GM21381 (cell line): ENCODE measurements at regions not wholly inside any gene's neighbourhood (a gene's known extent, or its start where the extent isn't known, plus 50 kb on each side); places are given as distances from the start of the nearest gene placed in this dataset.
A peak's percentile ranks its signal among the peaks of the same experiment; 100 is the strongest.

Experiments used
- ATAC-seq: cut with Tn5 transposase; IDR thresholded peaks from one replicate; pipeline ENCODE4 v1.9.1; 2021; ENCODE audit warnings: mild to moderate bottlenecking, moderate library complexity; ENCODE audit not compliant: unreplicated experiment

DNA sequence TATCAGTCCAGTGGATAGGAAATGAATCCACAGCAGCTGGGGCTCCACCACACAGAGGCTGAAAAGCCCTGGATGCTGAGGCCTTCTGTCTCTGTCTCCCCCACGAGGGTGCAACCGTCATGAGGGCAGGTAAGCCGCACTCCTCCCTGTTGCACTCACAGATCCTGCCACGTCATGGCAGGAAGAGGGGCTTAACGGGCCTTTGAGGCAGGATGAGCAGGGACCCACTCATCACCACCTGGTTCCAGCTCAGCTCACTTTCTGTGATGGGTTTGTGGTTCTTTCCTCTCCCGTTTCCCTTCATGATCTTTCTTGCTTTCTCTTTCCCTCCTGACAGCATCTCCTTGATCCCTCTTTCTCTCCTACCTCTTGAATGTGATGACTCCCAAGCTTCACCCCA lies 575.2 kb downstream of the CCDC171 start:
- no peak for ATAC-seq

DNA sequence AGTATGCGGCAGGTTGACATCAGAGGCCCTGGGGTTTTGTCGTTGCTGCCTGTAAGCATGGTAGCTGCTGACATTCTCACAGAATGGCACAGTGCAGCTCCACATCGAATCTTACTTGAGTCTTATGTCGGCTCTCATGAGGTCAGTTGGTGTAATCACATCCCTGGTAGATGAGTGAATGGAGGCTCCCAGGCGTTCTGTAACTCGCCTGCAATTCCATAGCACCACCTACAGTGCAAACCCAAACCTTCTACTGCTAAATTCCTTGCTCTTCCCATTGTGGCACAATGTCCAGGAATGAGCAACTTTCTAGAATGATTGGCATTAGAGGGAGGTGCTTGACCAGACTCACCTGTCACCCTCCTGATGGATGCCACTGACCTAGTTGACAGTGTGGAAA lies 578.4 kb downstream of the CCDC171 start:
- no peak for ATAC-seq

GRCh38 chr9:16132513-16132912 lies 579.7 kb downstream of the CCDC171 start:
- ATAC-seq, result no peak

GRCh38 chr9:16133032-16133431 lies 580.2 kb downstream of the CCDC171 start:
- no peak for ATAC-seq

GRCh38 chr9:16133556-16134227 lies 580.8 kb downstream of the CCDC171 start:
- ATAC-seq, result peak; percentile 90

DNA sequence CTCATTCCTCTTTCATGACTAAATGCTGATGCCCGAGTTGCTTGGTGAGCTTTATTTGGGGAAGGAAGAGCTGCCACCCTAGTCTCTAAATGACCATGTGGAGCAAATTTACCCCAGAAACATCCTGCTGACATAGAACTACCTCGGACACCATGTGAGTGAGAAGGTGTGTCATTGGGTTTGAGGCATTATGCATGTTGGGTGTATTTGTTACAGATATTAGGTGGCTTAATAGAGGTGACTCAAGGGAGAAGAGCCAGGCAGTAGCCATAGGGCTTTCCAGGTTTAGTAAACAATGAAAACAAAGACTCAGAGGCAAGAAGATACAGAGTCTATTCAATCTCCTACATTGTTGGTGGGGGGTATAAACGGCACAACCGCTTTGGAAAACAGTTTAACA lies 581.5 kb downstream of the CCDC171 start:
- ATAC-seq, result no peak

- no peak for ATAC-seq
Observed at GRCh38 chr9:16135968-16136367, 583.1 kb downstream of the CCDC171 start.

GRCh38 chr9:16136451-16136850 lies 583.6 kb downstream of the CCDC171 start:
- no peak for ATAC-seq

- ATAC-seq, result no peak
Observed at GRCh38 chr9:16136961-16137360, 584.1 kb downstream of the CCDC171 start.

DNA sequence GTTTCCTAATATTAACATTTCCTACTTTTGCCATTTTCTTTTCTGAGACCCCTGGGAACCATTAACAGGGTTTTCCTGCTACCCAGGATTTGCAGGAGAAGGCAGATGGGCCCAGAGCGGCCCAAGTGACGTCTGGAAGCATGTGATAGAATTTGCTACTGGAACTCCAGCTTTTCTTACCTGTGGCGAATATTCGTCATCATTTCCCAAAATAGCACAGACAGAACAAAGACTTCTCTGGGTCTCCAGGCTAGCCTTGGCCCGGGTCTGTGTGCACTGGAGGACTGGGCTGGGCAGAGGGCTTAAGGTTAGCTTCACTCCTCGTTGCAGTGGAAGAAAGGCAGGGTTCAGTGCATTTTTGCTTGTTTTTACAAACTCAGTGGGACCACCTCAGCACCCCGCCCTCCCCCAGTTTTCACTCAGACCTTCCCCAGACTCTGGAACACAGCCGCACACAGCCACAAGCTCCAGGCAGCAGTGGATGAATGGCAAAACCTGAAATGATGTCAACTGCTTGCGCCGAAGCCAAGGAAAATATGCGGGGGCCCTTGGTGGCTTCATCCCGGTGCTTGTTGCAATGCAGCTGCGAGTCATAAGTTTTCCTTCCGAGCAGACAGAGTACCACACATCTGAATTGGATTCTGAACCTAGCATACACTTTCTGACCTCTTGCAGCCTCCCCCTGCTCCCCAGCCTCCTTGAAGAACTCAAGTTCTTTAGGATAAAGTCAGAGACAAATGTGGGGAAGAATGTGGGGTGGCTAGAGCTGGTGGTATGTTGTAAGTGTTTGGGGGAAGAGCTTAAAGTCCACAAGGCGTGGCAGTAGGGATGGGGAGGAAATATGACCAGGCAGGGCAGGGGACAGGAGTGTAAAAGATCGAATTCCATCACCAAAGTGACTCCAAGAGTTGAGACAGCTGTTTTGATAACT lies 586.0 kb downstream of the CCDC171 start:
- ATAC-seq, result no peak

GRCh38 chr9:16139774-16140173 lies 586.9 kb downstream of the CCDC171 start:
- no peak for ATAC-seq

- ATAC-seq, result no peak
Observed at GRCh38 chr9:16143310-16143709, 590.5 kb downstream of the CCDC171 start.

DNA sequence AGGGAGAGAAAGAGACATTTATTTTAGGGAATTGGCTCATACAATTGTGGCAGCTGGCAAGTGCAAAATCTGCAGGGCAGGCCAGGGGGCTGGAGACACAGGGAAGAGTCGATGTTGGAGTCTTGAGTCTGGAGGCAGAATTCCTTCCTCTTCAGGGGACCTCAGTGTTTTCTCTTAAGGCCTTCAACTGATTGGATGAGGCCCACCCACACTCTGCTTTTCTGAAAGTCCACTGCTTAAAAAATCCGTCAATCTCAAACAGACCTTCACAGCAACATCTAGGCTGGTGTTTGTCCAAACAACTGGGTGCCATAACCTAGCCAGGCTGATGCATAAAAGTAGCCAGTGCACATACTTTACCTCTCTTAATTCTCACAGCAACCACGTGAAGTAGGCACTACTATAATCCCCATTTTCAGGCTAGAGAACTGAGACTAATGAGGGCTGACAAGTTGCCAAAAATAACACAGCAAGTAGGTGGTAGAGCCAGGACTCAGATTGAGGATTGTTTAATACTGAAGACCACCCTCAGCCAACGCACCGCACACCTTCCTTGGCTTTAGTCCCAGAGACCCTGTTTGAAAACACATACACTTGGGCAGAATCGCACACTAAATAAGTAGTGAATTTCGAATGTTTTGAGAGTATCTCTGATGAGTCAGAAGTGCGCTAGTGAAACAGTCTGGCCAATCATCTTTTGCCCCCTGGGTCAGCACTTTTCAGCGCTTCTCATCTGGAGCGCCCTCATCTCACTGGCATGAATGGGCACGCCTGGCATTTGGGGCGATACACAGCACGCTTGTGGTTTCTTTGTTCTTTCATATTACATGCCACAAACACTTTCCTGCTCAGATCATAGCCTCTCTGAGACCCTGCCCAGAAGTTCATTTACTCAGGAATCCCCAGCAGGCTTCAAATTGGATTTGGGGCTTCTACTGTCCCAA lies 591.4 kb downstream of the CCDC171 start:
- no peak for ATAC-seq

DNA sequence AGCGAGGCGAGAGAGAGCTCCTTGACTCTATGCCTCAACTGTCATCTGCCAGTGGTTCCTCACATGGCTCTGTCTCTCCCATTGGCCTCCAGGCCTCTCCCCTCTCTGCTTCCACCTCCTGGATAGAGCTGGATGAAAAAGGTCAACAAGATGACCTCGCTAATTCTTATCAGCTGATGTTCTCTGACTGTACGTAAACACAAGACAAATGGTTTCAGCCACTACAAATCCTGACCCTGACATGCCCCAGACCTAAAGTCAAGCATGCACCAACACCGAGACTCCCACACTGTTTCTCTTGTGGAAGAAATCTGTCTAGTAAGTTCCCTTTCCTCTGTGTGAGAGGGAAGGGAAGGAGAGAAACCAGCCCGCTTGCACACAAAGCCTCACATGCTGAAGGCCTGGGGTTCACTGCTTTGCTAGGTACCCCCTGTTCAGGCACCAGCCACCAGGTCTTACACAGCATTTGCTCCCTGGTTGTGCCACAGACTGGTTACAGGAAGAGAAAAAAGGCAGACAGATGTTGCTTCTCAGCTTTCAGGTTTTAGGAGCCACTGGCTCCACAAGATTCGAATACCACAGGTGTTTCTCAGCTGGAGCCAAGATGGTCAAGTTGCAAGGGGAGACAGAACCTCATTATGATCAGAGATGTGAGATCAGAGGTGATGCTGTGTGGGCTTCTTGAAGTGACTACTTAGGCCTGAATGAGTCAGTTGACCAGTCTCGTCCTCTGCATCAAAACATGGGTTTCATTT lies 592.5 kb downstream of the CCDC171 start:
- ATAC-seq, result no peak

DNA sequence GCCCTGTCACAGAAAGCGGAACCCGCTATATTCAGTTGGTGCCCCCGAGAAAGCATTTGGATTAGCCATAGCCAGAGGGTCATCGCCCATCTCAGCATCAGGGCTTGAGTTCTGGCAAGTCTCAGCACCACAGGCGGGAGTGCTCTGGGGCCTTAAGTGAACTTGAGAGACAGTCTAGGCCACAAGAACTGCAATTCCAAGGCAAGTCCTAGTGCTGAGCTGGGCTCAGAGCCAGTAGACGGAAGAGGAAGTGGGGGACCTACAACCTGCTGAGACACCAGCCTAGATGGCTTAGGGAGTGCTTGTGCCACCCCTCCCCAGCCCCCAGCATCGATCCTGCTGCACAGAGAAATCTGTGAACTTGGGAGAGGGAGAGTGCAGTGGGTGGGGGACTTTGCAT lies 594.9 kb downstream of the CCDC171 start:
- no peak for ATAC-seq

DNA sequence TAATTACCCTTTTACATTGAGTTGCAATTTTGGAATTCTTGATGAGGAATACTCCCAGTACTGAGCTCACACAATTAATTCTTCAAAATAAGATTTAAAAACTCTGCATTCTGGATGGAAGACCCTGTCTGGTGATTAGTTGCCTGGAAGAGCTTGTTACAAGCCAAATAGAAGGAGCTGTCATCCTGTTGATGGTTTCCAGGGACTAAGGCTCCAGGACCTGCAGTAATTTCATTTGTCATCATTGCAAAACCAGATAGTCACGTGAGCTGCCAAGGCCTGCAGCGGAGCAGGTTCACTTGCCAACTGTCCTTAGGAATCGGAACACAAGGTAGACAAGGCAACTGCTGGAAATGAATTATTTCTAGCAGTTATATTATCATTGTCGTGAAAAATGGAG lies 597.7 kb downstream of the CCDC171 start:
- no peak for ATAC-seq

GRCh38 chr9:16150938-16151650 lies 598.3 kb downstream of the CCDC171 start:
- ATAC-seq, result no peak

GRCh38 chr9:16152276-16153101 lies 599.6 kb downstream of the CCDC171 start:
- no peak for ATAC-seq

- ATAC-seq, result no peak
Observed at GRCh38 chr9:16153221-16153620, 600.4 kb downstream of the CCDC171 start.
